ENCODE measurements at regions not wholly inside any gene's neighbourhood (a gene's known extent, or its start where the extent isn't known, plus 50 kb on each side); places are given as distances from the start of the nearest gene placed in this dataset.

- CTCF ChIA-PET, result interaction anchor here (1.1 kb wide), 1 partner anchor 193 kb away, joined by 3 read pairs; no protein-coding TSS in a partner anchor
- H3K4me1 Mint-ChIP-seq, result peaks cover 7% of the 10 kb centered on the region
- H3K4me3 Mint-ChIP-seq, result no peak overlapping the region
- POLR2A ChIA-PET, result no interaction called here
- ATAC-seq (no peak), DNase-seq (ENCODE audit: low spot score) (no peak)
- H3K36me3 Mint-ChIP-seq, result peaks cover 20% of the 10 kb centered on the region
- TF ChIP-seq NFYB (CRISPR knock-in tag; conservative IDR thresholded peaks at IDR 0.05; ENCODE audit: low read depth), result no peak
- peaks cover 58% of the 10 kb centered on the region for H3K9me3 Mint-ChIP-seq
- H3K27me3 Mint-ChIP-seq (ENCODE audit: low read depth), result peaks cover 5% of the 10 kb centered on the region; the same call in 1 of the 2 replicates
- no peak overlapping the region for H3K27ac Mint-ChIP-seq
Observed at GRCh38 chr19:33971073-33971472, 174.4 kb downstream of the KCTD15 start.

GRCh38 chr19:33977756-33978685 is 181.4 kb downstream of the KCTD15 start:
- H3K27ac Mint-ChIP-seq, result no peak overlapping the region
- H3K36me3 Mint-ChIP-seq, result peaks cover 13% of the 10 kb centered on the region
- CTCF ChIA-PET, result interaction anchor here (1.4 kb wide), 1 partner anchor 200 kb away, joined by 3 read pairs; no protein-coding TSS in a partner anchor
- ATAC-seq (no peak), DNase-seq (ENCODE audit: low spot score) (no peak)
- no peak overlapping the region for H3K4me3 Mint-ChIP-seq
- TF ChIP-seq MXD4 (CRISPR knock-in tag; IDR thresholded peaks at IDR 0.05; ENCODE audit: borderline replicate concordance) (no peak), NR2C2 (CRISPR knock-in tag; IDR thresholded peaks at IDR 0.05) (no peak), E2F5 (CRISPR knock-in tag; IDR thresholded peaks at IDR 0.05) (no peak), NR3C1 (CRISPR knock-in tag; conservative IDR thresholded peaks at IDR 0.05; ENCODE audit: low read depth) (no peak), ESRRA (CRISPR knock-in tag; IDR thresholded peaks at IDR 0.05; ENCODE audit: borderline replicate concordance) (no peak), ZNF671 (CRISPR knock-in tag; IDR thresholded peaks at IDR 0.05) (no peak), GTF2I (CRISPR knock-in tag; conservative IDR thresholded peaks at IDR 0.05) (no peak), ZBTB21 (CRISPR knock-in tag; IDR thresholded peaks at IDR 0.05; ENCODE audit: borderline replicate concordance) (no peak)
- TF ChIP-seq, protein P1, sequence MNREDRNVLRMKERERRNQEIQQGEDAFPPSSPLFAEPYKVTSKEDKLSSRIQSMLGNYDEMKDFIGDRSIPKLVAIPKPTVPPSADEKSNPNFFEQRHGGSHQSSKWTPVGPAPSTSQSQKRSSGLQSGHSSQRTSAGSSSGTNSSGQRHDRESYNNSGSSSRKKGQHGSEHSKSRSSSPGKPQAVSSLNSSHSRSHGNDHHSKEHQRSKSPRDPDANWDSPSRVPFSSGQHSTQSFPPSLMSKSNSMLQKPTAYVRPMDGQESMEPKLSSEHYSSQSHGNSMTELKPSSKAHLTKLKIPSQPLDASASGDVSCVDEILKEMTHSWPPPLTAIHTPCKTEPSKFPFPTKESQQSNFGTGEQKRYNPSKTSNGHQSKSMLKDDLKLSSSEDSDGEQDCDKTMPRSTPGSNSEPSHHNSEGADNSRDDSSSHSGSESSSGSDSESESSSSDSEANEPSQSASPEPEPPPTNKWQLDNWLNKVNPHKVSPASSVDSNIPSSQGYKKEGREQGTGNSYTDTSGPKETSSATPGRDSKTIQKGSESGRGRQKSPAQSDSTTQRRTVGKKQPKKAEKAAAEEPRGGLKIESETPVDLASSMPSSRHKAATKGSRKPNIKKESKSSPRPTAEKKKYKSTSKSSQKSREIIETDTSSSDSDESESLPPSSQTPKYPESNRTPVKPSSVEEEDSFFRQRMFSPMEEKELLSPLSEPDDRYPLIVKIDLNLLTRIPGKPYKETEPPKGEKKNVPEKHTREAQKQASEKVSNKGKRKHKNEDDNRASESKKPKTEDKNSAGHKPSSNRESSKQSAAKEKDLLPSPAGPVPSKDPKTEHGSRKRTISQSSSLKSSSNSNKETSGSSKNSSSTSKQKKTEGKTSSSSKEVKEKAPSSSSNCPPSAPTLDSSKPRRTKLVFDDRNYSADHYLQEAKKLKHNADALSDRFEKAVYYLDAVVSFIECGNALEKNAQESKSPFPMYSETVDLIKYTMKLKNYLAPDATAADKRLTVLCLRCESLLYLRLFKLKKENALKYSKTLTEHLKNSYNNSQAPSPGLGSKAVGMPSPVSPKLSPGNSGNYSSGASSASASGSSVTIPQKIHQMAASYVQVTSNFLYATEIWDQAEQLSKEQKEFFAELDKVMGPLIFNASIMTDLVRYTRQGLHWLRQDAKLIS (CRISPR knock-in tag; IDR thresholded peaks at IDR 0.05; ENCODE audit: borderline replicate concordance), result no peak
- TF ChIP-seq, protein P2, sequence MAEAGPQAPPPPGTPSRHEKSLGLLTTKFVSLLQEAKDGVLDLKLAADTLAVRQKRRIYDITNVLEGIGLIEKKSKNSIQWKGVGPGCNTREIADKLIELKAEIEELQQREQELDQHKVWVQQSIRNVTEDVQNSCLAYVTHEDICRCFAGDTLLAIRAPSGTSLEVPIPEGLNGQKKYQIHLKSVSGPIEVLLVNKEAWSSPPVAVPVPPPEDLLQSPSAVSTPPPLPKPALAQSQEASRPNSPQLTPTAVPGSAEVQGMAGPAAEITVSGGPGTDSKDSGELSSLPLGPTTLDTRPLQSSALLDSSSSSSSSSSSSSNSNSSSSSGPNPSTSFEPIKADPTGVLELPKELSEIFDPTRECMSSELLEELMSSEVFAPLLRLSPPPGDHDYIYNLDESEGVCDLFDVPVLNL (CRISPR knock-in tag; IDR thresholded peaks at IDR 0.05; ENCODE audit: borderline replicate concordance, low read depth), result no peak
- TF ChIP-seq, protein P3, sequence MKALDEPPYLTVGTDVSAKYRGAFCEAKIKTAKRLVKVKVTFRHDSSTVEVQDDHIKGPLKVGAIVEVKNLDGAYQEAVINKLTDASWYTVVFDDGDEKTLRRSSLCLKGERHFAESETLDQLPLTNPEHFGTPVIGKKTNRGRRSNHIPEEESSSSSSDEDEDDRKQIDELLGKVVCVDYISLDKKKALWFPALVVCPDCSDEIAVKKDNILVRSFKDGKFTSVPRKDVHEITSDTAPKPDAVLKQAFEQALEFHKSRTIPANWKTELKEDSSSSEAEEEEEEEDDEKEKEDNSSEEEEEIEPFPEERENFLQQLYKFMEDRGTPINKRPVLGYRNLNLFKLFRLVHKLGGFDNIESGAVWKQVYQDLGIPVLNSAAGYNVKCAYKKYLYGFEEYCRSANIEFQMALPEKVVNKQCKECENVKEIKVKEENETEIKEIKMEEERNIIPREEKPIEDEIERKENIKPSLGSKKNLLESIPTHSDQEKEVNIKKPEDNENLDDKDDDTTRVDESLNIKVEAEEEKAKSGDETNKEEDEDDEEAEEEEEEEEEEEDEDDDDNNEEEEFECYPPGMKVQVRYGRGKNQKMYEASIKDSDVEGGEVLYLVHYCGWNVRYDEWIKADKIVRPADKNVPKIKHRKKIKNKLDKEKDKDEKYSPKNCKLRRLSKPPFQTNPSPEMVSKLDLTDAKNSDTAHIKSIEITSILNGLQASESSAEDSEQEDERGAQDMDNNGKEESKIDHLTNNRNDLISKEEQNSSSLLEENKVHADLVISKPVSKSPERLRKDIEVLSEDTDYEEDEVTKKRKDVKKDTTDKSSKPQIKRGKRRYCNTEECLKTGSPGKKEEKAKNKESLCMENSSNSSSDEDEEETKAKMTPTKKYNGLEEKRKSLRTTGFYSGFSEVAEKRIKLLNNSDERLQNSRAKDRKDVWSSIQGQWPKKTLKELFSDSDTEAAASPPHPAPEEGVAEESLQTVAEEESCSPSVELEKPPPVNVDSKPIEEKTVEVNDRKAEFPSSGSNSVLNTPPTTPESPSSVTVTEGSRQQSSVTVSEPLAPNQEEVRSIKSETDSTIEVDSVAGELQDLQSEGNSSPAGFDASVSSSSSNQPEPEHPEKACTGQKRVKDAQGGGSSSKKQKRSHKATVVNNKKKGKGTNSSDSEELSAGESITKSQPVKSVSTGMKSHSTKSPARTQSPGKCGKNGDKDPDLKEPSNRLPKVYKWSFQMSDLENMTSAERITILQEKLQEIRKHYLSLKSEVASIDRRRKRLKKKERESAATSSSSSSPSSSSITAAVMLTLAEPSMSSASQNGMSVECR (CRISPR knock-in tag; IDR thresholded peaks at IDR 0.05; ENCODE audit: borderline replicate concordance), result no peak
- H3K9me3 Mint-ChIP-seq, result peaks cover 28% of the 10 kb centered on the region
- H3K4me1 Mint-ChIP-seq, result peaks cover 18% of the 10 kb centered on the region
- POLR2A ChIA-PET, result no interaction called here
- peaks cover 2% of the 10 kb centered on the region; the same call in 1 of the 2 replicates for H3K27me3 Mint-ChIP-seq (ENCODE audit: low read depth)
